H1 (cell line): ENCODE measurements at regions not wholly inside any gene's neighbourhood (a gene's known extent, or its start where the extent isn't known, plus 50 kb on each side); places are given as distances from the start of the nearest gene placed in this dataset.

Experiments
- CTCF ChIA-PET: fragments of 300-600 bp; sonication (Branson Sonifier 250); formaldehyde crosslinking; loops from one replicate; lab custom pipeline; 2021; ENCODE audit not compliant: partially characterized antibody; lab: Charles Lee
- POLR2A ChIA-PET: fragments of 300-600 bp; sonication (Branson Sonifier 250); formaldehyde crosslinking; loops from one replicate; lab custom pipeline; 2021; ENCODE audit warnings: inconsistent platforms; ENCODE audit not compliant: partially characterized antibody; lab: Charles Lee
- DNase-seq, 2 experiments: peaks; one replicate each; pipeline versions ENCODE4 v3.0.0 to v3.0.0-alpha.2; 2010 to 2022; ENCODE audit warnings: low spot score in 2 of 2, low read depth in 1 of 2, mixed read lengths in 1 of 2
- FAIRE-seq: peaks from 2 replicates; lab custom pipeline; 2011; peaks lifted over from hg19 to GRCh38; lab: Jason Lieb, UNC
- H2AFZ ChIP-seq: 2 replicates; pipeline ENCODE4 v1.8.1; 2012; ENCODE audit warnings: low read length, inconsistent platforms
- H2AK5ac ChIP-seq: 2 replicates; pipeline ENCODE4 v1.6.1; 2013; ENCODE audit warnings: low read depth, low read length
- H2BK120ac ChIP-seq: replicated peaks from 2 replicates; pipeline ENCODE3; 2013; ENCODE audit warnings: low read depth, low read length, inconsistent platforms
- H2BK12ac ChIP-seq: 2 replicates; pipeline ENCODE4 v1.6.1; 2013; ENCODE audit warnings: low read depth, low read length
- H2BK15ac ChIP-seq: 2 replicates; pipeline ENCODE4 v1.6.1; 2013; ENCODE audit warnings: low read length
- H2BK20ac ChIP-seq: 2 replicates; pipeline ENCODE4 v1.6.1; 2013; ENCODE audit warnings: low read length
- H2BK5ac ChIP-seq: 2 replicates; pipeline ENCODE4 v1.6.1; 2013; ENCODE audit warnings: low read depth, low read length
- H3K14ac ChIP-seq: 2 replicates; pipeline ENCODE4 v1.6.1; 2013; ENCODE audit warnings: inconsistent platforms; ENCODE audit not compliant: insufficient read length
- H3K18ac ChIP-seq: 2 replicates; pipeline ENCODE4 v1.6.1; 2013; ENCODE audit warnings: low read length; ENCODE audit errors: extremely low read depth
- H3K23ac ChIP-seq: 2 replicates; pipeline ENCODE4 v1.6.1; 2013; ENCODE audit warnings: inconsistent platforms; ENCODE audit not compliant: insufficient read length
- H3K23me2 ChIP-seq: 2 replicates; pipeline ENCODE4 v1.6.1; 2013; ENCODE audit warnings: low read depth, low read length
- H3K27ac ChIP-seq: 2 replicates; pipeline ENCODE4 v1.6.1; 2011; ENCODE audit warnings: low read depth, low read length, inconsistent platforms
- H3K27me3 ChIP-seq, 4 experiments: replicated peaks in 1 of 4; 1 replicate in 1 of 4; 2 replicates in 3 of 4; pipeline versions ENCODE4 v1.6.1 to v1.8.1; 2011 to 2013; ENCODE audit warnings: low read length in 3 of 4, mild to moderate bottlenecking in 3 of 4, inconsistent platforms in 2 of 4, mixed read lengths in 2 of 4, moderate library complexity in 1 of 4; ENCODE audit not compliant: control insufficient read depth in 3 of 4, insufficient read depth in 3 of 4; ENCODE audit errors: extremely low read depth in 1 of 4
- H3K36me3 ChIP-seq, 4 experiments: 2 replicates each; pipeline versions ENCODE4 v1.6.1 to v1.8.1; 2011 to 2013; ENCODE audit warnings: mild to moderate bottlenecking in 4 of 4, low read length in 3 of 4, moderate library complexity in 2 of 4, control low read depth in 1 of 4, inconsistent platforms in 1 of 4; ENCODE audit not compliant: insufficient read depth in 4 of 4, control insufficient read depth in 2 of 4
- H3K4ac ChIP-seq: replicated peaks from 2 replicates; pipeline ENCODE3; 2013; ENCODE audit warnings: low read length, low read depth, mixed read lengths, inconsistent platforms; ENCODE audit not compliant: insufficient read length
- H3K4me1 ChIP-seq, 4 experiments: replicated peaks in 1 of 4; 1 replicate in 1 of 4; 2 replicates in 3 of 4; pipeline versions ENCODE4 v1.6.1 to v1.8.1; 2011 to 2013; ENCODE audit warnings: low read length in 3 of 4, inconsistent platforms in 2 of 4, mixed read lengths in 1 of 4; ENCODE audit not compliant: insufficient read depth in 4 of 4, control insufficient read depth in 3 of 4
- H3K4me2 ChIP-seq, 2 experiments: 2 replicates each; pipeline versions ENCODE4 v1.6.1 to v1.8.1; 2011 to 2013; ENCODE audit warnings: low read depth in 2 of 2, low read length in 2 of 2, control low read depth in 1 of 2, inconsistent platforms in 1 of 2, mild to moderate bottlenecking in 1 of 2; ENCODE audit not compliant: insufficient read depth in 1 of 2
- H3K4me3 ChIP-seq, 4 experiments: fragments of 200-600, 300-600 bp in 1 of 4; sonication (generic), shearing (Covaris generic), sonication (Bioruptor Twin) in 1 of 4; 2 replicates each; pipeline versions ENCODE4 v1.5.1 to v1.8.1; 2011 to 2016; ENCODE audit warnings: low read length in 4 of 4, low read depth in 3 of 4, control low read depth in 2 of 4, inconsistent platforms in 2 of 4, mild to moderate bottlenecking in 2 of 4, mixed read lengths in 1 of 4, moderate library complexity in 1 of 4; ENCODE audit not compliant: insufficient read depth in 2 of 4; ENCODE audit errors: extremely low read depth in 1 of 4
- H3K56ac ChIP-seq: replicated peaks from 2 replicates; pipeline ENCODE3; 2013; ENCODE audit warnings: low read depth, mild to moderate bottlenecking, mixed read lengths, low read length, inconsistent platforms; ENCODE audit not compliant: insufficient read length
- H3K79me1 ChIP-seq: 2 replicates; pipeline ENCODE4 v1.6.1; 2013; ENCODE audit warnings: low read depth, low read length, control low read depth
- H3K79me2 ChIP-seq, 2 experiments: 2 replicates each; pipeline versions ENCODE4 v1.6.1 to v1.8.1; 2012 to 2013; ENCODE audit warnings: low read length in 2 of 2, mild to moderate bottlenecking in 2 of 2, inconsistent platforms in 1 of 2; ENCODE audit not compliant: insufficient read depth in 2 of 2, control insufficient read depth in 1 of 2
- H3K9ac ChIP-seq, 4 experiments: replicated peaks in 1 of 4; 1 replicate in 1 of 4; 2 replicates in 3 of 4; pipeline versions ENCODE4 v1.6.1 to v1.8.1; 2011 to 2013; ENCODE audit warnings: low read depth in 3 of 4, low read length in 3 of 4, control low read depth in 2 of 4, mild to moderate bottlenecking in 2 of 4, moderate library complexity in 2 of 4, inconsistent platforms in 1 of 4; ENCODE audit errors: extremely low read depth in 1 of 4
- H3K9me3 ChIP-seq, 2 experiments: 2 replicates each; pipeline versions ENCODE4 v1.6.1 to v1.8.1; 2012 to 2013; ENCODE audit warnings: mild to moderate bottlenecking in 2 of 2, moderate library complexity in 2 of 2, control low read depth in 1 of 2, inconsistent platforms in 1 of 2, low read depth in 1 of 2, low read length in 1 of 2, mixed read lengths in 1 of 2; ENCODE audit not compliant: insufficient read depth in 2 of 2
- H4K20me1 ChIP-seq, 2 experiments: replicated peaks in 1 of 2; 2 replicates each; pipeline versions ENCODE3 to v1.8.1; 2011 to 2013; ENCODE audit warnings: inconsistent platforms in 2 of 2, low read length in 2 of 2, mild to moderate bottlenecking in 1 of 2; ENCODE audit not compliant: insufficient read depth in 2 of 2, control insufficient read depth in 1 of 2
- H4K5ac ChIP-seq: 2 replicates; pipeline ENCODE4 v1.6.1; 2013; ENCODE audit warnings: low read length, low read depth, mixed read lengths, inconsistent platforms; ENCODE audit not compliant: insufficient read length
- H4K8ac ChIP-seq: 2 replicates; pipeline ENCODE4 v1.8.0; 2013; ENCODE audit warnings: mild to moderate bottlenecking, moderate library complexity, low read length, inconsistent platforms; ENCODE audit not compliant: insufficient read depth; ENCODE audit errors: extremely low read depth
- H4K91ac ChIP-seq: replicated peaks from 2 replicates; pipeline ENCODE3; 2013; ENCODE audit warnings: low read length, mixed read lengths, inconsistent platforms; ENCODE audit not compliant: insufficient read length
- CREB1 ChIP-seq: IDR thresholded peaks from 2 replicates; pipeline ENCODE4 v1.6.1; 2012; ENCODE audit warnings: inconsistent platforms
- CTCF ChIP-seq, 3 experiments: IDR thresholded peaks; 1 replicate in 2 of 3; 2 replicates in 1 of 3; pipeline versions ENCODE4 v1.5.1 to v1.6.1; 2011; ENCODE audit warnings: low read length in 3 of 3, mild to moderate bottlenecking in 3 of 3, inconsistent platforms in 2 of 3, low read depth in 1 of 3, moderate library complexity in 1 of 3; ENCODE audit not compliant: insufficient read depth in 1 of 3; ENCODE audit errors: control extremely low read depth in 1 of 3
- FOSL1 ChIP-seq: IDR thresholded peaks from 2 replicates; pipeline ENCODE4 v1.6.1; 2011; ENCODE audit warnings: mild to moderate bottlenecking, low read depth, low read length, moderate library complexity; ENCODE audit not compliant: insufficient read depth
- RAD21 ChIP-seq, 2 experiments: IDR thresholded peaks in 1 of 2; conservative IDR thresholded peaks in 1 of 2; 2 replicates each; pipeline ENCODE4 v1.6.1; 2011; ENCODE audit warnings: low read depth in 2 of 2, low read length in 2 of 2, improper control_type of control experiment in 1 of 2, inconsistent platforms in 1 of 2, mild to moderate bottlenecking in 1 of 2, moderate library complexity in 1 of 2
- RXRA ChIP-seq: IDR thresholded peaks from 2 replicates; pipeline ENCODE4 v1.6.1; 2011; ENCODE audit warnings: low read depth, mild to moderate bottlenecking, low read length, moderate library complexity; ENCODE audit not compliant: insufficient read depth
- SIN3A ChIP-seq, 2 experiments: IDR thresholded peaks in 1 of 2; conservative IDR thresholded peaks in 1 of 2; 2 replicates each; pipeline ENCODE4 v1.6.1; 2011 to 2012; ENCODE audit warnings: low read length in 2 of 2, improper control_type of control experiment in 1 of 2, low read depth in 1 of 2, mild to moderate bottlenecking in 1 of 2
- SIRT6 ChIP-seq: IDR thresholded peaks from one replicate; pipeline ENCODE4 v1.7.1; 2012; ENCODE audit warnings: low read length, inconsistent platforms
- SP4 ChIP-seq: IDR thresholded peaks from 2 replicates; pipeline ENCODE4 v1.6.1; 2012; ENCODE audit warnings: low read length, inconsistent platforms
- SRF ChIP-seq: IDR thresholded peaks from 2 replicates; pipeline ENCODE4 v1.6.1; 2011; ENCODE audit warnings: mild to moderate bottlenecking, low read depth, low read length, moderate library complexity
- YY1 ChIP-seq: IDR thresholded peaks from 2 replicates; pipeline ENCODE4 v1.6.1; 2011; ENCODE audit warnings: low read depth, mild to moderate bottlenecking, low read length
- WGBS, 2 experiments: shearing (Covaris generic) in 1 of 2; methylation state at CpG; one replicate each; pipeline versions ENCODE4 v1.1.6 to v1.1.7; 2013 to 2015; ENCODE audit warnings: low lambda C conversion rate in 2 of 2, mixed read lengths in 2 of 2, inconsistent platforms in 1 of 2, low coverage in 1 of 2, missing lambda C conversion rate in 1 of 2; ENCODE audit not compliant: insufficient replicate concordance in 2 of 2, insufficient coverage in 1 of 2, insufficient read length in 1 of 2; ENCODE audit errors: extremely low coverage in 1 of 2, missing lambda C conversion rate in 1 of 2; 5-methylcytosine and 5-hydroxymethylcytosine counted together
- TF ChIP-seq, protein P1 (sequence below): IDR thresholded peaks from 2 replicates; pipeline ENCODE4 v1.6.1; 2012; ENCODE audit warnings: inconsistent platforms

GRCh38 chr2:12253167-12253778, 463.5 kb upstream of the TRIB2 start:
- no peak overlapping the region for H3K14ac ChIP-seq
- WGBS, 2 experiments, result 97% methylated on average over 2 of the region's 2 CpGs; no CpG with 5 or more reads in 1 of the 2 experiments
- no peak overlapping the region for H2BK20ac ChIP-seq
- H3K79me1 ChIP-seq, result no peaks in the 10 kb centered on the region
- no peak overlapping the region for H2BK5ac ChIP-seq
- no peak overlapping the region for H2AK5ac ChIP-seq
- no peaks in the 10 kb centered on the region for H3K36me3 ChIP-seq
- no peaks in the 10 kb centered on the region for H4K20me1 ChIP-seq
- no peak overlapping the region for H3K4me2 ChIP-seq
- peaks cover 0 to 1% (median 0%) of the 10 kb centered on the region in 4 experiments; a peak in 1 of 7 replicates for H3K27me3 ChIP-seq
- H3K4me1 ChIP-seq, result peaks cover 0 to 11% (median 2%) of the 10 kb centered on the region in 4 experiments; a peak in 3 of 7 replicates
- no peak overlapping the region for H3K18ac ChIP-seq
- no peak overlapping the region for H4K5ac ChIP-seq
- H3K27ac ChIP-seq, result no peak overlapping the region
- H2BK120ac ChIP-seq, result no peak overlapping the region
- H2BK15ac ChIP-seq, result no peak overlapping the region; the same call in 1 of the 2 replicates
- DNase-seq (no peak), FAIRE-seq (no peak)
- no peak overlapping the region for H3K9ac ChIP-seq
- ChIA-PET CTCF (no interaction called here), POLR2A (no interaction called here)
- no peak overlapping the region for H3K4ac ChIP-seq
- no peak overlapping the region for H3K4me3 ChIP-seq
- H2BK12ac ChIP-seq, result no peak overlapping the region
- no peaks in the 10 kb centered on the region for H3K9me3 ChIP-seq
- no peak overlapping the region for H3K23ac ChIP-seq
- H3K56ac ChIP-seq, result no peak overlapping the region
- no peak overlapping the region for H4K91ac ChIP-seq
- H2AFZ ChIP-seq, result no peak overlapping the region
- H3K23me2 ChIP-seq, result no peaks in the 10 kb centered on the region
- H4K8ac ChIP-seq, result no peak overlapping the region
- H3K79me2 ChIP-seq, result no peaks in the 10 kb centered on the region
- TF ChIP-seq, protein P1, sequence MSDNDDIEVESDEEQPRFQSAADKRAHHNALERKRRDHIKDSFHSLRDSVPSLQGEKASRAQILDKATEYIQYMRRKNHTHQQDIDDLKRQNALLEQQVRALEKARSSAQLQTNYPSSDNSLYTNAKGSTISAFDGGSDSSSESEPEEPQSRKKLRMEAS, result no peak
- TF ChIP-seq FOSL1 (no peak), SIN3A (conservative IDR thresholded peaks at IDR 0.05 in 1 of 2, IDR thresholded peaks at IDR 0.05 in 1 of 2; ENCODE audit: low read depth in 1 of 2, low read length in 2 of 2) (no peak), YY1 (no peak), RXRA (no peak), SRF (no peak), SP4 (no peak), SIRT6 (no peak), CREB1 (no peak), RAD21 (IDR thresholded peaks at IDR 0.05 in 1 of 2, conservative IDR thresholded peaks at IDR 0.05 in 1 of 2; ENCODE audit: low read depth in 2 of 2, low read length in 2 of 2) (no peak), CTCF (IDR thresholded peaks at IDR 0.05; ENCODE audit: control extremely low read depth in 1 of 3, insufficient read depth in 1 of 3, low read depth in 1 of 3, low read length in 3 of 3) (no peak)
